ENCODE measurements at regions not wholly inside any gene's neighbourhood (a gene's known extent, or its start where the extent isn't known, plus 50 kb on each side); places are given as distances from the start of the nearest gene placed in this dataset.

DNA sequence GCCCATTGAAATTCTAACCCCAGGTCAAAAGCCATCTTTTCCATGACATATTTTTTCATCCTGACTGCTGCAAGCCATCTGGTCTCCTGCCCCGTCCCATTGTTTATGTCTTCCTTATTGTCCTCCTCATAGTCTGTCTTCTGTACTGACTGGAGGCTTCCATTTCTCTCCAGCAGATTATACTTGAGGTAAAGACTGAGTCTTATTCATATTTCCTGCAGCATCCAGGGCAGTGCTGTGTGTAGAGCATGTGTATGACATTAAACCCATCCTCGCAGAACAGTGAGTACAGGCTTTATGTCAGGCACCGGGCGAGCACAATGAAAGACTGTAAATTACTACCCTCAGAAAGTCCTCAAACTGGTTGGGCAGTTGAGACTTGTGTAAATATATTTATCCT is 275.1 kb downstream of the C4orf33 start:
- Histone ChIP-seq H3K4me3 (ENCODE audit: low read length) (no peak overlapping the region), H3K27me3 (replicated peaks; ENCODE audit: control insufficient read depth, insufficient read depth, low read length) (peaks cover 4% of the 10 kb centered on the region), H3K36me3 (ENCODE audit: control insufficient read depth, insufficient read depth, low read length, severe bottlenecking) (no peaks in the 10 kb centered on the region), H3K4me1 (ENCODE audit: control insufficient read depth, insufficient read depth, low read length) (peaks cover 8% of the 10 kb centered on the region), H3K9me3 (ENCODE audit: control insufficient read depth, low read length) (no peaks in the 10 kb centered on the region), H3K9ac (ENCODE audit: low read length) (no peak overlapping the region)
- no peak for DNase-seq (ENCODE audit: low read depth)

DNA sequence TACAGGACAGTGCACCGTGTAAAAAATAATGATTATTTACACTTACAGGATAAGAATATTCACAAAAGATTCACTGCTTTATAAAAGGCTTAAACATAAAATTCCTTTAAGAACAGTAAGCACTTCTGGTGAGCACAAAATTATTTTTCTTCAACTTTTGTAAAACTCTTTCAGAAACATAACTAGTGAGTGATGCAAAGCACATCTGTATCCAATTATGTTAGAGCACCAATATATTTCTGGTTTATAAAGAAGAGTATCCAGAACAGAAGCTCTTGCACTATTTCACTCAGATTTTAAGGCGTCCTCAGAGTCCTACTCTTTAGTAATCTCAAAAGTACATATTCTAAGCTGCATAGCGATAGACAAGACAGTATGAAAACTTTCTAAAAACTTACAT is 276.0 kb downstream of the C4orf33 start:
- DNase-seq (ENCODE audit: low read depth): peak; percentile 81
- Histone ChIP-seq H3K9ac (ENCODE audit: low read length) (no peak overlapping the region), H3K36me3 (ENCODE audit: control insufficient read depth, insufficient read depth, low read length, severe bottlenecking) (no peaks in the 10 kb centered on the region), H3K9me3 (ENCODE audit: control insufficient read depth, low read length) (no peaks in the 10 kb centered on the region), H3K4me1 (ENCODE audit: control insufficient read depth, insufficient read depth, low read length) (peaks cover 8% of the 10 kb centered on the region), H3K4me3 (ENCODE audit: low read length) (no peak overlapping the region), H3K27me3 (replicated peaks; ENCODE audit: control insufficient read depth, insufficient read depth, low read length) (peaks cover 4% of the 10 kb centered on the region)

DNA sequence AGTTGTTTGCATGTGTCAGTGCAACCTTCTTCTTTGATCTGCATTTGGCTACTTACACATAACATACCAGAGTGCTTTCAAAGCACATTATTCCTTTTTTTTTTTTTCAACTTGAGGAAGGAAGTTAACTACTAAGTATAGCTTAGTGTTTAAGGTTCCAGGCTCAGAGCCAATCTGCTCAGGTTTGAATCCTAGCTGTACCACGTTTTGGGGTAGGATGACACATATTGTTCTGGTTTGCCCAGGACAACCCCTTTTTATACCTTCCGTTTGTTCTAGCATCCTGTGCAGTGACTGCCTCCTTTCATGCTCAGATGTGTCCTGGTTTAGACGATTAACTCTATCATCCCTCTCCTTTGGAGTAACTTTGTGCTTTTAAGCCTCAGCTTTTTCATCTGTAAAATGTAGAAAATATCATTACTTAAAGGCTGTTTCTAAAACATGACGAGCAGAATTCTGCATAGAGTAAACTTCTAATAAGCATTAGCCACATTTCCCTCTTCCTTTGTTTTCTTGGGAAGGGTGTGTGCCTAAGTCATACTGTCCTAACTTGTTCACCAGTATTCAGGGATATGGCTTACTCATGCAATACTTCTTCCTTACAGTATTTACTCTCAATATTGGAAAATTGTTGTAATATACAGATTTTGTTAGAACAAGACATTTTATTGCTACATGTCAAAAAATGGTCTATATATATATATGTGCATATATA is 281.3 kb downstream of the C4orf33 start:
- Histone ChIP-seq H3K36me3 (ENCODE audit: control insufficient read depth, insufficient read depth, low read length, severe bottlenecking) (no peaks in the 10 kb centered on the region), H3K4me3 (ENCODE audit: low read length) (no peak overlapping the region), H3K4me1 (ENCODE audit: control insufficient read depth, insufficient read depth, low read length) (peaks cover 4% of the 10 kb centered on the region), H3K27me3 (replicated peaks; ENCODE audit: control insufficient read depth, insufficient read depth, low read length) (peaks cover 4% of the 10 kb centered on the region), H3K9me3 (ENCODE audit: control insufficient read depth, low read length) (no peaks in the 10 kb centered on the region), H3K9ac (ENCODE audit: low read length) (no peak overlapping the region)
- DNase-seq (ENCODE audit: low read depth): no peak

DNA sequence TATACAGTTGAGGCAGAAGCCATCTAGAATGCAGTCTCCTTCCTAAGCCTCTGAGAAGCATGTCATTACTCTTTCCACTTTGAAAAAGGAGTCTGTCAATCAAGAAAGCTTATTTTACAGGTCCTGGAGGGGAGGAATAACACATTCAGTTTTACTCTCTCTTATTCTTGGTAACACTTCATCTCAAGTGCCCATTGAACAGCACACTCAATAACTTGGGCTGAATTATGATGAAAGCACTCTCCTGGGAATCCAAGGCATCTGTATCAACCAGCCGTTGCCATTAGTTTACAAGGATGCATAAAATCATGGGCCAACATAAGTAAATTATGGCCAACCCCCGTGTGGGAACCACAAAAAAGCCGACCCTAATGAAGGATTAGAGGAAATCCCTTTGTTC is 282.4 kb downstream of the C4orf33 start:
- no peaks in the 10 kb centered on the region for H3K4me1 ChIP-seq (ENCODE audit: control insufficient read depth, insufficient read depth, low read length)
- DNase-seq (ENCODE audit: low read depth): no peak
- H3K36me3 ChIP-seq (ENCODE audit: control insufficient read depth, insufficient read depth, low read length, severe bottlenecking): no peaks in the 10 kb centered on the region
- peaks cover 4% of the 10 kb centered on the region for H3K27me3 ChIP-seq (replicated peaks; ENCODE audit: control insufficient read depth, insufficient read depth, low read length)
- no peak overlapping the region for H3K4me3 ChIP-seq (ENCODE audit: low read length)
- H3K9ac ChIP-seq (ENCODE audit: low read length): no peak overlapping the region
- H3K9me3 ChIP-seq (ENCODE audit: control insufficient read depth, low read length): no peaks in the 10 kb centered on the region

DNA sequence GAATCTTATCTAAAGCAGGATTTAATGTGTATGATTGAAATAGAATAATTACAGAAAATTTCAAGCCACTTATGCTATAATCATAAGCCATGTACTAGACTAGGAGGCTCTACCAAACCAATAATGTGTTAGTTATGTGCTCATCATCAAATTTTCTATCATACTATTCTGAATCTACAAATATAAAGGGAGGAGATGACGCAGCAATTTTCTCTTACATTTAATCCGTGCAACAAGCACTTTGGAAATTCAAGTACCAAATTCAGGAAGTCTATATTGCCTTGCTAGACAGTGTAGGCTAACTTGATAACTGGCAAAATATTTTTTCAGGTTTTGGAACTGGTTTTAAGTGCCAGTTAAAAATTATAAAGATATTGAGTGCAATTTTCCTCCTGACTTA is 283.5 kb downstream of the C4orf33 start:
- H3K4me3 ChIP-seq (ENCODE audit: low read length): no peak overlapping the region
- H3K9me3 ChIP-seq (ENCODE audit: control insufficient read depth, low read length): no peaks in the 10 kb centered on the region
- H3K36me3 ChIP-seq (ENCODE audit: control insufficient read depth, insufficient read depth, low read length, severe bottlenecking): no peaks in the 10 kb centered on the region
- peaks cover 4% of the 10 kb centered on the region for H3K27me3 ChIP-seq (replicated peaks; ENCODE audit: control insufficient read depth, insufficient read depth, low read length)
- H3K9ac ChIP-seq (ENCODE audit: low read length): no peak overlapping the region
- DNase-seq (ENCODE audit: low read depth): no peak
- no peaks in the 10 kb centered on the region for H3K4me1 ChIP-seq (ENCODE audit: control insufficient read depth, insufficient read depth, low read length)

DNA sequence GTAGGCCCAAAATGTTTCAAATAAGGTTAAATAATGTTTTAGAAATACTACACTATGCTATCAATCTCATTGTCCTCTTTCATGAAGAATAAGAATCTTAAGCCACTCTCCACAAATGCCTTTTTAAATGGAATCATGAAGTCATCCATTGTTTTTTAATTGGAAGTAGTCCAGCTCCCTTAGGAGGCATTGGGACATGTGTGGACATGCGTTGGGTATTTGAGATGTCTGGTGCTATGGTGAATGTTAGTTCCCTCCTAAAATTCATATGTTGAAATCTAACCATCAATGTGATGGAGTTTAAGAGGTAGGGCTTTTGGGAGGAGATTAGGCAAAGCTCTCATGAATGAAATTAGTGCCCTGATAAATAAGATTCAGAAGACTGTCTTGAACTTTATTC is 289.0 kb downstream of the C4orf33 start:
- Histone ChIP-seq H3K4me3 (ENCODE audit: low read length) (no peak overlapping the region), H3K4me1 (ENCODE audit: control insufficient read depth, insufficient read depth, low read length) (no peaks in the 10 kb centered on the region), H3K9ac (ENCODE audit: low read length) (no peak overlapping the region), H3K9me3 (ENCODE audit: control insufficient read depth, low read length) (no peaks in the 10 kb centered on the region), H3K36me3 (ENCODE audit: control insufficient read depth, insufficient read depth, low read length, severe bottlenecking) (no peaks in the 10 kb centered on the region), H3K27me3 (replicated peaks; ENCODE audit: control insufficient read depth, insufficient read depth, low read length) (no peaks in the 10 kb centered on the region)
- no peak for DNase-seq (ENCODE audit: low read depth)

DNA sequence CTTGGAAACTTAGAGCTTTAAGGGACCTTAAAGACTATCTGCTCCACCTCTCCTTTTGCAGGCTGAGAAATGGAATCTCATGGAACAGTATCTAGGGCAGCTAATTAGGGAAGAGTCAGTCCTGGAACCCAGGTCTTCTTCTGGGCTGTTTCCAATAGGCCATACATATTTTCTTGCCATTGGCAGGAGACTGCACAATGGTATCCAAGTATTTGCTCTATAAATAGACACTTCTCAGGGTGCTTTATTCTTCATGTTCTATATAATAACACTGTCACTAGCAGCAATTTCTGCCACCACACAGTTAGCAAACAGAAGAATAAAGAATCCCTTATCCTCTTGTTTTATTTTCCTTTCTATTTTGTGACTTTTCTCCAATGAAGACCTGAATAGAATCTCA is 291.7 kb downstream of the C4orf33 start:
- DNase-seq (ENCODE audit: low read depth): no peak
- Histone ChIP-seq H3K9ac (ENCODE audit: low read length) (no peak overlapping the region), H3K4me1 (ENCODE audit: control insufficient read depth, insufficient read depth, low read length) (no peaks in the 10 kb centered on the region), H3K27me3 (replicated peaks; ENCODE audit: control insufficient read depth, insufficient read depth, low read length) (no peaks in the 10 kb centered on the region), H3K36me3 (ENCODE audit: control insufficient read depth, insufficient read depth, low read length, severe bottlenecking) (no peaks in the 10 kb centered on the region), H3K4me3 (ENCODE audit: low read length) (no peak overlapping the region), H3K9me3 (ENCODE audit: control insufficient read depth, low read length) (no peaks in the 10 kb centered on the region)

DNA sequence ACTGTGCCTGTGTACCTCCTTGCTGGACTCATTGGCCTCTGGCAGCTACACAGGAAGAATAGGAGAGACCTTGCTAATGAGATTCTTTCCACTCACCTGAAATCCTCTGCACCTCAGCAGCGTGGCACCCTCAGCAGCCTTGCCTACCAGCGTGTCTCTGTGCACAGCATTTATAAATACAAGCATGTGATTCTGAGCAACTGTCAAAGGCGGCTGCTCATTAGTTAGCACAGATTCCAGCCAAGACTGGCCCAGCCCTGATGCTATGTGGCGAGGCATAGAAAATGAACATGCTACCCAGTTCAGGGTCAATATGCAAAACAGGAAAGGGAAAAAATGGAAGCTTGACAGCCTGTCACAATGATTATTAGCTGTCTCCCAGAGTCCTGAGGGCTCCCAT is 298.0 kb downstream of the C4orf33 start:
- no peak overlapping the region for H3K9ac ChIP-seq (ENCODE audit: low read length)
- no peaks in the 10 kb centered on the region for H3K4me1 ChIP-seq (ENCODE audit: control insufficient read depth, insufficient read depth, low read length)
- H3K27me3 ChIP-seq (replicated peaks; ENCODE audit: control insufficient read depth, insufficient read depth, low read length): no peaks in the 10 kb centered on the region
- H3K36me3 ChIP-seq (ENCODE audit: control insufficient read depth, insufficient read depth, low read length, severe bottlenecking): no peaks in the 10 kb centered on the region
- DNase-seq (ENCODE audit: low read depth): no peak
- peaks cover 4% of the 10 kb centered on the region for H3K9me3 ChIP-seq (ENCODE audit: control insufficient read depth, low read length)
- no peak overlapping the region for H3K4me3 ChIP-seq (ENCODE audit: low read length)

DNA sequence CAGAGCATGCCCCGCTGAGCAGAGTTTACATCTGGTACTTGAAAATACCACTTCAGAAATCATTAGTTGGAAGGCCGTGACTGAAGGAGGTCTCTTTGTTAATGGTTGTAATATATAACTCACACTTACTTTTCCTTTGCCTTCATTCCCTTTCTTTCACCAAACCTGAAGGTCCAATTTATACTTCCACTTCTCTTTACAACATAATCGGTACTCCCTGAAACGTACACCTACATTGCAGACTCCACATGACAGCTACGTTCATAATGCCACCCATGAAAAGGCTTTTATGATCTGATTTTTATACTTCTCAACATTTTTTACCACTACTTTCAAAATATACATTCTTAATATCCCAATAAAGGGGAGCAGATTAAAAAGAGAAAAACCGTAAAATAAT is 298.7 kb downstream of the C4orf33 start:
- Histone ChIP-seq H3K9me3 (ENCODE audit: control insufficient read depth, low read length) (peaks cover 4% of the 10 kb centered on the region), H3K9ac (ENCODE audit: low read length) (no peak overlapping the region), H3K4me3 (ENCODE audit: low read length) (no peak overlapping the region), H3K36me3 (ENCODE audit: control insufficient read depth, insufficient read depth, low read length, severe bottlenecking) (no peaks in the 10 kb centered on the region), H3K4me1 (ENCODE audit: control insufficient read depth, insufficient read depth, low read length) (no peaks in the 10 kb centered on the region), H3K27me3 (replicated peaks; ENCODE audit: control insufficient read depth, insufficient read depth, low read length) (no peaks in the 10 kb centered on the region)
- DNase-seq (ENCODE audit: low read depth): no peak

DNA sequence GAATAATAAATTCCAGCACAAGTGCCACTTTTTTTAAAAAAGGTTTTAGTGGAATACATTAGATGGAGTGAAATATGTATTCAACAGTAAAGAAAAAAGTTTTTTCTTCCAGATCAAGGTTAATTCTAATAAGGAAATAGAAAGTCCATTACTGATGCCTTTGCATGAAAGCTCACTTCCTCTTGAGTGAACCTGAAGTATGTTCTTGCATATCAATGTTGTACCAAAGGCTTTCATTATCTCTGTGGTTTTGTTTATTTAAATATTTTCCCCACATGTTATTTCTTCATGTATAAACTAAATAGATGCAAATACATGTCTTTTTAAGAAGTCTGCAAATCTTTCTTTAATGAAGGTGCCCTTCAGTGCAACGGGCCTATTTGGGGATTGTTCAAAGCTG is 307.9 kb downstream of the C4orf33 start:
- Histone ChIP-seq H3K4me3 (ENCODE audit: low read length) (no peak overlapping the region), H3K27me3 (replicated peaks; ENCODE audit: control insufficient read depth, insufficient read depth, low read length) (no peaks in the 10 kb centered on the region), H3K9me3 (ENCODE audit: control insufficient read depth, low read length) (no peaks in the 10 kb centered on the region), H3K4me1 (ENCODE audit: control insufficient read depth, insufficient read depth, low read length) (no peaks in the 10 kb centered on the region), H3K36me3 (ENCODE audit: control insufficient read depth, insufficient read depth, low read length, severe bottlenecking) (no peaks in the 10 kb centered on the region), H3K9ac (ENCODE audit: low read length) (no peak overlapping the region)
- DNase-seq (ENCODE audit: low read depth): no peak

DNA sequence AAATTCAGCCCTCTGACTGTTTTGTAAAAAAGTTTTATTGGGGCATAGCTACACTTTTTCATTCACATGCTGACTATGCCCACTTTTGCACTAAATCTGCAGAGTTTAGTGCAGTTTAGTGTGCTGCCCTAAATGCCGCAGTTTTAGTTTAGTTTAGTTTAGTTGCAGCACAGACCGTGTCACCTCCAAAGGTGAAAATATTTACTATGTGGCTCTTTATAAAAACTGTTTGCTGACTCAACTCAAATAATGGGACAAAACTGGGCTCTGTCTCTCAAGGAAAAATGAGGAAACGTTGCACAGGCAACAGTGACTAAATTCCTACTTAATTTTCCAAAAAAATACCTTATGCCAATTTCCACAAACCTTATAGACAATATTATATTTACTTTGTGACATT is 314.2 kb downstream of the C4orf33 start:
- DNase-seq (ENCODE audit: low read depth): no peak
- Histone ChIP-seq H3K27me3 (replicated peaks; ENCODE audit: control insufficient read depth, insufficient read depth, low read length) (no peaks in the 10 kb centered on the region), H3K4me1 (ENCODE audit: control insufficient read depth, insufficient read depth, low read length) (no peaks in the 10 kb centered on the region), H3K9me3 (ENCODE audit: control insufficient read depth, low read length) (no peaks in the 10 kb centered on the region), H3K4me3 (ENCODE audit: low read length) (no peak overlapping the region), H3K9ac (ENCODE audit: low read length) (no peak overlapping the region), H3K36me3 (ENCODE audit: control insufficient read depth, insufficient read depth, low read length, severe bottlenecking) (no peaks in the 10 kb centered on the region)

DNA sequence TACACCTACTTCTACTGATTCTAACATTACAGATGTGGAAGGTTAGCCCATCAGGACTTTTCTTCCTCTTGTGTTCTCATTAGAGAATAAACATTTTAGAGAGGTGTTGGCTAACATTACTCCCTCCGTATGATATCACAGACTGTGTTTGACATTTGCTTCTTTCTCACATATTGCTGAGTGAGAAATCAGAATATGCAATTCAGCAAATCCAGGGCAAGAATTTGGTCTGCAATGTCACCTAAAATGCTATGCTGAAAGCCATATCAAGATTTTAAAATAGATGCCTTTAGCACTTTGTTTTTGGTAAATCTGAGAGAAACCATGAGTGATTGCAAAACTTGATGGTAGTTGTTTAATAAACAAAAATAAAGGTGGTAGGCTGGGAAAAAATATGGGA is 319.1 kb downstream of the C4orf33 start:
- no peaks in the 10 kb centered on the region for H3K27me3 ChIP-seq (replicated peaks; ENCODE audit: control insufficient read depth, insufficient read depth, low read length)
- no peak overlapping the region for H3K4me3 ChIP-seq (ENCODE audit: low read length)
- no peaks in the 10 kb centered on the region for H3K36me3 ChIP-seq (ENCODE audit: control insufficient read depth, insufficient read depth, low read length, severe bottlenecking)
- no peaks in the 10 kb centered on the region for H3K4me1 ChIP-seq (ENCODE audit: control insufficient read depth, insufficient read depth, low read length)
- no peaks in the 10 kb centered on the region for H3K9me3 ChIP-seq (ENCODE audit: control insufficient read depth, low read length)
- H3K9ac ChIP-seq (ENCODE audit: low read length): no peak overlapping the region
- DNase-seq (ENCODE audit: low read depth): no peak

All from adipocyte (in vitro differentiated cells).